ENCODE measurements at regions not wholly inside any gene's neighbourhood (a gene's known extent, or its start where the extent isn't known, plus 50 kb on each side); places are given as distances from the start of the nearest gene placed in this dataset.

DNA sequence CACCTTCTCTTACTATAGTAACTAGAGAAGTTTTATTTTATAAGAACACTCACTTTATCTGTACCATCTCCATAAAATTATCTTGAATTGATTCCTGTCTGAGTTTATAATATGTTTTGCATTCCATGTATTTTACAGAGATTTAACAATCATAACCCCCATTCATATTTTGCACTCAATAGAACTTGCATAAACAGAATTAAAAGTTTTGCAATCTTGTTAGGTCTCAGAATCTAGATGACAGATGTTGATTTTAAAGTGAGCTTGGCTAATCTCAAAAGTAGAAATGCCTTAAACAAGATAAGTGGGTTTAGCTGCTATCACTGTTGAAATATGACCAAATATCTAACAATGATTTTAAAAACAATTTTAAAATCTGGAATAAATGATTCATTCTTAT lies 107.9 kb upstream of the EPHA6 start:
- TF ChIP-seq, protein P1, sequence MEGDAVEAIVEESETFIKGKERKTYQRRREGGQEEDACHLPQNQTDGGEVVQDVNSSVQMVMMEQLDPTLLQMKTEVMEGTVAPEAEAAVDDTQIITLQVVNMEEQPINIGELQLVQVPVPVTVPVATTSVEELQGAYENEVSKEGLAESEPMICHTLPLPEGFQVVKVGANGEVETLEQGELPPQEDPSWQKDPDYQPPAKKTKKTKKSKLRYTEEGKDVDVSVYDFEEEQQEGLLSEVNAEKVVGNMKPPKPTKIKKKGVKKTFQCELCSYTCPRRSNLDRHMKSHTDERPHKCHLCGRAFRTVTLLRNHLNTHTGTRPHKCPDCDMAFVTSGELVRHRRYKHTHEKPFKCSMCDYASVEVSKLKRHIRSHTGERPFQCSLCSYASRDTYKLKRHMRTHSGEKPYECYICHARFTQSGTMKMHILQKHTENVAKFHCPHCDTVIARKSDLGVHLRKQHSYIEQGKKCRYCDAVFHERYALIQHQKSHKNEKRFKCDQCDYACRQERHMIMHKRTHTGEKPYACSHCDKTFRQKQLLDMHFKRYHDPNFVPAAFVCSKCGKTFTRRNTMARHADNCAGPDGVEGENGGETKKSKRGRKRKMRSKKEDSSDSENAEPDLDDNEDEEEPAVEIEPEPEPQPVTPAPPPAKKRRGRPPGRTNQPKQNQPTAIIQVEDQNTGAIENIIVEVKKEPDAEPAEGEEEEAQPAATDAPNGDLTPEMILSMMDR (IDR thresholded peaks at IDR 0.05; ENCODE audit: low read depth, low read length, missing input control), result no peak
- TF ChIP-seq GABPA (IDR thresholded peaks at IDR 0.05 in 1 of 2, conservative IDR thresholded peaks at IDR 0.05 in 1 of 2) (no peak), YY1 (IDR thresholded peaks at IDR 0.05) (no peak), FOXA1 (IDR thresholded peaks at IDR 0.05) (no peak), RXRA (IDR thresholded peaks at IDR 0.05) (no peak)
